Kidney epithelial cell (primary cell): ENCODE measurements at regions not wholly inside any gene's neighbourhood (a gene's known extent, or its start where the extent isn't known, plus 50 kb on each side); places are given as distances from the start of the nearest gene placed in this dataset.

Experiments
- DNase-seq: peaks from one replicate; pipeline ENCODE4 v3.0.0-alpha.2; 2010; ENCODE audit warnings: low read depth
- H3K27me3 ChIP-seq: 2 replicates; pipeline ENCODE4 v1.6.0; 2011; ENCODE audit warnings: low read length; ENCODE audit not compliant: control insufficient read depth, insufficient read depth
- H3K36me3 ChIP-seq: 2 replicates; pipeline ENCODE4 v1.5.1; 2011; ENCODE audit warnings: low read length; ENCODE audit not compliant: control insufficient read depth, insufficient read depth
- H3K4me3 ChIP-seq: 2 replicates; pipeline ENCODE4 v1.5.1; 2011; ENCODE audit warnings: low read depth, mild to moderate bottlenecking, control low read depth, low read length
- CTCF ChIP-seq: IDR thresholded peaks from 2 replicates; pipeline ENCODE4 v1.5.1; 2011; ENCODE audit warnings: mild to moderate bottlenecking, moderate library complexity, low read length, control low read depth, inconsistent platforms; ENCODE audit not compliant: insufficient read depth, poor library complexity, severe bottlenecking

GRCh38 chr4:110840221-110840654, 217.4 kb upstream of the PITX2 start:
- Histone ChIP-seq H3K36me3 (peaks cover 1% of the 10 kb centered on the region), H3K4me3 (no peak overlapping the region), H3K27me3 (no peaks in the 10 kb centered on the region)
- DNase-seq: no peak
- TF ChIP-seq CTCF: no peak

DNA sequence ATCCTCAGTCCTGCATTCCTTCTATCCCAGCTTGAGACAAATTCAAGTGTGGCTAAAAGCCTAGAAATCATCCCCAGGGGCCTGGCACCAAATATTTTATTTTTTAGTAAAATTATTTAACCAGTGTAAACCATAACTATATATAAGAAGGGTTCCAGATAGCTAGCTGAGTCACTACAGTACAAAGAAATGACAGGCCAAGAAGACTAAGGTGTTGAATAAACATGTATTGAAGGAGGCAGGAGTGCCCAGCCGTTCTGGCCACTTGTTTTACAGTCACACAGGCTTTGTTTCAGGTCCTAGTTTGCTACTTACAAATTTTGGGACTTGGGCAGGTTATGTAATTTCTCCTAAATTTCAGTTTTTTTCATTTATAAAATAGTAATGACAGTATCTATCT, 225.9 kb upstream of the PITX2 start:
- no peaks in the 10 kb centered on the region for H3K36me3 ChIP-seq
- DNase-seq: no peak
- H3K4me3 ChIP-seq: no peak overlapping the region
- H3K27me3 ChIP-seq: no peaks in the 10 kb centered on the region
- TF ChIP-seq CTCF: no peak

- TF ChIP-seq CTCF: no peak
- DNase-seq: no peak
- Histone ChIP-seq H3K36me3 (no peaks in the 10 kb centered on the region), H3K27me3 (no peaks in the 10 kb centered on the region), H3K4me3 (no peak overlapping the region)
Observed at GRCh38 chr4:110849461-110849860, 226.6 kb upstream of the PITX2 start.

DNA sequence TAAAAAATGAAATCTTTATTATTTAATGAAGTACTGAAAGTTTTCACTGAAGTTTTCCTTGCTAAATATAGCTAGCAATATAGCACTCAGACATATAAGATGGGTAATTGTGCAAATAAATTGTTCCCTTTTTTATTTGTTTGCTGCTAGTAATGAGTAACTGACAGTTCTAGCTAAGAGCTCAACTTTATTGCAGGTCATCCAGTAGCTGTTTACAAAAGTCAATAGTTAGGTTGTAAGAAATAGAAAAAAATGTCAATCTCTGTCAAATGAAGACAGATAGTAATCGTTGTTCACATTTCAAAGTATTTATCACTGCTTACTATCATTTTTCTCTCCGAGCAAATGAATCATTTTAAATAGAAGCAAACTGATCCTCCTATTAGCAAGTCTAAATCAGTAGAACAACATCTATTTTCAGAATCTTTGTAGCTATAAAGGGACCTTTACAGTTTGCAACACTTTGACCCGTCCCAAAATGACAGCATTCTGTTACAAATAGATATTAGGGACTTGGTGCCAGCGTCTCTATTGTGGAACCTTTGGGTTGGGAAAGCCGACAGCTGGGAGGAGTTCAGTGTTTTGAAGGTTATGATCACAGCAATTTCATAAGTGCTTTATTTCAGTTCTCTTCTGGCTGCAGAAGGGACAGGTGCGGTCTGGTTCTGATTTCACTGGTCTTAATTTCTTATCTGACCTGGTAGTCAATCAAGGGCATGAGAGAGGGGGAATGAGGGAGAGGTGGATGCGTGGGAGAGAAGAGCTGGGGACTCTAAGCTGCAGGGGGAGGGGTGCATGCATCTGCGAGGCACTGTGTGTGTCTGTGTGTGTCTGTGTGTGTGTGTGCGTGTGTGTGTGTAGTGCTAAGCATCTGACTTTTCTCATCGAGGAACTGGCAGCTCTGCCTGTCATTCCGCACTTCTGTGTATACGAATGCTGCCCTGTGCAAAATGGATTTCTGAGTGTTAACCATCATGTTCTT, 227.9 kb upstream of the PITX2 start:
- no peak for TF ChIP-seq CTCF
- no peak overlapping the region for H3K4me3 ChIP-seq
- H3K36me3 ChIP-seq: no peaks in the 10 kb centered on the region
- H3K27me3 ChIP-seq: no peaks in the 10 kb centered on the region
- DNase-seq: no peak

- no peak for TF ChIP-seq CTCF
- H3K36me3 ChIP-seq: no peaks in the 10 kb centered on the region
- no peaks in the 10 kb centered on the region for H3K27me3 ChIP-seq
- no peak overlapping the region for H3K4me3 ChIP-seq
- no peak for DNase-seq
Observed at GRCh38 chr4:110851989-110852388, 229.1 kb upstream of the PITX2 start.
